ENCODE measurements at regions not wholly inside any gene's neighbourhood (a gene's known extent, or its start where the extent isn't known, plus 50 kb on each side); places are given as distances from the start of the nearest gene placed in this dataset.

DNA sequence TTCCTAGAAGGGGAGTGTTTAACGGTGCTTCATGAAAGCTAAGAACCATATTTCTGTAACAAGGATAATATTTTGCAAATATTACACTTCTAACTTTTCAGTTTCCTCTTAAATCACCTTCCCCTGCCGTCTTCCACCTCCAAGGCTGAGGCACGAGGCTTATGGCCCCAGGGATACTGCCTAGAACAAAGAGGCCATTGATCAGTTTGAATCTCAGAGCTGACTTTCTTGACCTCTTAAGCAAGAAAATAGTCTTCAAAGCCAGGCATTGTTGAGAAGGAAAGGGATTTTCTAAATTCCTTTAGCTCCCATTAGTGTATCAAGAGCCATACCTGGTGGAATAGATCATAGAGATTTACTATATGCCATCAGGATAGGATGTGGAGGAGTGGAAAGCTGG lies 566.2 kb downstream of the BNC2 start:
- no peak for TF ChIP-seq TCF7L2 (IDR thresholded peaks at IDR 0.05; ENCODE audit: low read depth, low read length)
- TF ChIP-seq, protein P1, sequence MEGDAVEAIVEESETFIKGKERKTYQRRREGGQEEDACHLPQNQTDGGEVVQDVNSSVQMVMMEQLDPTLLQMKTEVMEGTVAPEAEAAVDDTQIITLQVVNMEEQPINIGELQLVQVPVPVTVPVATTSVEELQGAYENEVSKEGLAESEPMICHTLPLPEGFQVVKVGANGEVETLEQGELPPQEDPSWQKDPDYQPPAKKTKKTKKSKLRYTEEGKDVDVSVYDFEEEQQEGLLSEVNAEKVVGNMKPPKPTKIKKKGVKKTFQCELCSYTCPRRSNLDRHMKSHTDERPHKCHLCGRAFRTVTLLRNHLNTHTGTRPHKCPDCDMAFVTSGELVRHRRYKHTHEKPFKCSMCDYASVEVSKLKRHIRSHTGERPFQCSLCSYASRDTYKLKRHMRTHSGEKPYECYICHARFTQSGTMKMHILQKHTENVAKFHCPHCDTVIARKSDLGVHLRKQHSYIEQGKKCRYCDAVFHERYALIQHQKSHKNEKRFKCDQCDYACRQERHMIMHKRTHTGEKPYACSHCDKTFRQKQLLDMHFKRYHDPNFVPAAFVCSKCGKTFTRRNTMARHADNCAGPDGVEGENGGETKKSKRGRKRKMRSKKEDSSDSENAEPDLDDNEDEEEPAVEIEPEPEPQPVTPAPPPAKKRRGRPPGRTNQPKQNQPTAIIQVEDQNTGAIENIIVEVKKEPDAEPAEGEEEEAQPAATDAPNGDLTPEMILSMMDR (IDR thresholded peaks at IDR 0.05): no peak
- TF ChIP-seq, protein P2, sequence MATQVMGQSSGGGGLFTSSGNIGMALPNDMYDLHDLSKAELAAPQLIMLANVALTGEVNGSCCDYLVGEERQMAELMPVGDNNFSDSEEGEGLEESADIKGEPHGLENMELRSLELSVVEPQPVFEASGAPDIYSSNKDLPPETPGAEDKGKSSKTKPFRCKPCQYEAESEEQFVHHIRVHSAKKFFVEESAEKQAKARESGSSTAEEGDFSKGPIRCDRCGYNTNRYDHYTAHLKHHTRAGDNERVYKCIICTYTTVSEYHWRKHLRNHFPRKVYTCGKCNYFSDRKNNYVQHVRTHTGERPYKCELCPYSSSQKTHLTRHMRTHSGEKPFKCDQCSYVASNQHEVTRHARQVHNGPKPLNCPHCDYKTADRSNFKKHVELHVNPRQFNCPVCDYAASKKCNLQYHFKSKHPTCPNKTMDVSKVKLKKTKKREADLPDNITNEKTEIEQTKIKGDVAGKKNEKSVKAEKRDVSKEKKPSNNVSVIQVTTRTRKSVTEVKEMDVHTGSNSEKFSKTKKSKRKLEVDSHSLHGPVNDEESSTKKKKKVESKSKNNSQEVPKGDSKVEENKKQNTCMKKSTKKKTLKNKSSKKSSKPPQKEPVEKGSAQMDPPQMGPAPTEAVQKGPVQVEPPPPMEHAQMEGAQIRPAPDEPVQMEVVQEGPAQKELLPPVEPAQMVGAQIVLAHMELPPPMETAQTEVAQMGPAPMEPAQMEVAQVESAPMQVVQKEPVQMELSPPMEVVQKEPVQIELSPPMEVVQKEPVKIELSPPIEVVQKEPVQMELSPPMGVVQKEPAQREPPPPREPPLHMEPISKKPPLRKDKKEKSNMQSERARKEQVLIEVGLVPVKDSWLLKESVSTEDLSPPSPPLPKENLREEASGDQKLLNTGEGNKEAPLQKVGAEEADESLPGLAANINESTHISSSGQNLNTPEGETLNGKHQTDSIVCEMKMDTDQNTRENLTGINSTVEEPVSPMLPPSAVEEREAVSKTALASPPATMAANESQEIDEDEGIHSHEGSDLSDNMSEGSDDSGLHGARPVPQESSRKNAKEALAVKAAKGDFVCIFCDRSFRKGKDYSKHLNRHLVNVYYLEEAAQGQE (IDR thresholded peaks at IDR 0.05; ENCODE audit: insufficient read depth in 1 of 2, low read depth in 2 of 2, low read length in 1 of 2): no peak
- no peak for TF ChIP-seq POLR2AphosphoS5 (IDR thresholded peaks at IDR 0.05; ENCODE audit: low read depth, low read length)
